Mammary epithelial cell (primary cell): ENCODE measurements at regions not wholly inside any gene's neighbourhood (a gene's known extent, or its start where the extent isn't known, plus 50 kb on each side); places are given as distances from the start of the nearest gene placed in this dataset.

Experiments
- EZH2 ChIP-seq: IDR thresholded peaks from 2 replicates; pipeline ENCODE4 v1.6.1; 2012; ENCODE audit warnings: low read length, inconsistent platforms, borderline replicate concordance
- TF ChIP-seq, protein P1 (sequence below), 2 donors: IDR thresholded peaks in 1 of 2; conservative IDR thresholded peaks in 1 of 2; 2 replicates each; pipeline ENCODE4 v1.5.1; 2011 to 2012; ENCODE audit warnings: inconsistent platforms in 2 of 2, low read length in 2 of 2, mild to moderate bottlenecking in 2 of 2, control low read depth in 1 of 2, low read depth in 1 of 2; ENCODE audit not compliant: insufficient read depth in 1 of 2; ENCODE audit errors: extremely low read depth in 1 of 2

DNA sequence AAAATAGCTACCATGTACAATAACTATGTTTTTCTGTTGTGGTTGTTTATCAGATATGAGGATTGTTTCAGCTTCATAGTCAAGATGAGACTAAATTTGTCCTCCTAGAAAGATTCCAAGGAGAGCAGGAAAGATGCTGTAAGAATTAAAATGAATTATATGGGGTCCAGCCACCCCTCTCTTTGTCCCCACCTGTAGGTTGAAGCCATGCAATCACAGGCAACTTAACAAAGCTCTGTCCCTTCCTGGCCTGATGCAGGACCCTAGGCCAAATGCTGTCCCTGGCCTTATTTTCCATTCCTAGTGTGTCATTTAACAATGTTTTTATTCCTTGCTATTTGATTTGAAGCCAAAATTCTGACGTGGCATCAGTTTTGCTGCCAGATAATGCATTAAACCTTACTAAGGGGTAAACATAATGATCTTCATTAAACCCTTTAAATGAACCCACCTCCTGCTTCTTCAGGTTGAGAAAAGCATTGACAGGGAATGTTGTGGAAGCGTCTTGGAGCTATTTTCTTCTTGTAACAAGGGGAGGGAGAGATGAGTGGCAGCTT is 240.9 kb upstream of the ZNF521 start:
- TF ChIP-seq, protein P1, sequence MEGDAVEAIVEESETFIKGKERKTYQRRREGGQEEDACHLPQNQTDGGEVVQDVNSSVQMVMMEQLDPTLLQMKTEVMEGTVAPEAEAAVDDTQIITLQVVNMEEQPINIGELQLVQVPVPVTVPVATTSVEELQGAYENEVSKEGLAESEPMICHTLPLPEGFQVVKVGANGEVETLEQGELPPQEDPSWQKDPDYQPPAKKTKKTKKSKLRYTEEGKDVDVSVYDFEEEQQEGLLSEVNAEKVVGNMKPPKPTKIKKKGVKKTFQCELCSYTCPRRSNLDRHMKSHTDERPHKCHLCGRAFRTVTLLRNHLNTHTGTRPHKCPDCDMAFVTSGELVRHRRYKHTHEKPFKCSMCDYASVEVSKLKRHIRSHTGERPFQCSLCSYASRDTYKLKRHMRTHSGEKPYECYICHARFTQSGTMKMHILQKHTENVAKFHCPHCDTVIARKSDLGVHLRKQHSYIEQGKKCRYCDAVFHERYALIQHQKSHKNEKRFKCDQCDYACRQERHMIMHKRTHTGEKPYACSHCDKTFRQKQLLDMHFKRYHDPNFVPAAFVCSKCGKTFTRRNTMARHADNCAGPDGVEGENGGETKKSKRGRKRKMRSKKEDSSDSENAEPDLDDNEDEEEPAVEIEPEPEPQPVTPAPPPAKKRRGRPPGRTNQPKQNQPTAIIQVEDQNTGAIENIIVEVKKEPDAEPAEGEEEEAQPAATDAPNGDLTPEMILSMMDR (conservative IDR thresholded peaks at IDR 0.05 in 1 of 2, IDR thresholded peaks at IDR 0.05 in 1 of 2; ENCODE audit: extremely low read depth in 1 of 2, insufficient read depth in 1 of 2, low read depth in 1 of 2, low read length in 2 of 2) = no peak
- TF ChIP-seq EZH2 = no peak
